HL-60 (cell line): ENCODE measurements at regions not wholly inside any gene's neighbourhood (a gene's known extent, or its start where the extent isn't known, plus 50 kb on each side); places are given as distances from the start of the nearest gene placed in this dataset.

Experiments
- DNase-seq, 2 experiments: peaks; one replicate each; pipeline ENCODE4 v3.0.0-alpha.2; 2010 to 2020; ENCODE audit warnings: low read depth in 1 of 2, low spot score in 1 of 2
- H3K27ac ChIP-seq: fragments of 250-450 bp; sonication (Bioruptor Pico); replicated peaks from 2 replicates; pipeline ENCODE4 v1.5.1; 2020; ENCODE audit warnings: mild to moderate bottlenecking, moderate library complexity
- H3K27me3 ChIP-seq: fragments of 250-450 bp; sonication (Bioruptor Pico); 2 replicates; pipeline ENCODE4 v1.5.1; 2021; ENCODE audit warnings: mild to moderate bottlenecking, moderate library complexity; ENCODE audit not compliant: insufficient read depth, poor library complexity, severe bottlenecking
- H3K4me3 ChIP-seq: replicated peaks from 2 replicates; pipeline ENCODE4 v1.5.1; 2011; ENCODE audit warnings: mild to moderate bottlenecking, control low read depth, low read length; ENCODE audit not compliant: insufficient read depth
- CTCF ChIP-seq: IDR thresholded peaks from one replicate; pipeline ENCODE4 v1.5.1; 2011; ENCODE audit warnings: low read length, control low read depth, inconsistent platforms; ENCODE audit not compliant: insufficient read depth
- GABPA ChIP-seq: IDR thresholded peaks from 2 replicates; pipeline ENCODE4 v1.6.1; 2012; ENCODE audit warnings: low read depth
- POLR2AphosphoS5 ChIP-seq: IDR thresholded peaks from 2 replicates; pipeline ENCODE4 v1.6.1; 2012; ENCODE audit warnings: low read depth
- REST ChIP-seq: IDR thresholded peaks from 2 replicates; pipeline ENCODE4 v1.6.1; 2012; ENCODE audit warnings: low read depth; ENCODE audit not compliant: insufficient replicate concordance
- SPI1 ChIP-seq: IDR thresholded peaks from 2 replicates; pipeline ENCODE4 v1.6.1; 2012; ENCODE audit warnings: low read depth, mild to moderate bottlenecking, borderline replicate concordance

GRCh38 chr1:209388358-209388757 lies 195.2 kb upstream of the CAMK1G start:
- no peak for DNase-seq
- TF ChIP-seq CTCF (no peak), POLR2AphosphoS5 (no peak), GABPA (no peak), REST (no peak), SPI1 (no peak)
- no peak overlapping the region for H3K27ac ChIP-seq

GRCh38 chr1:209389258-209389657 lies 194.3 kb upstream of the CAMK1G start:
- DNase-seq, result no peak
- no peak overlapping the region for H3K27ac ChIP-seq
- no peak overlapping the region for H3K4me3 ChIP-seq
- H3K27me3 ChIP-seq, result no peaks in the 10 kb centered on the region
- TF ChIP-seq SPI1 (no peak), POLR2AphosphoS5 (no peak), GABPA (no peak), CTCF (no peak), REST (no peak)

More at GRCh38 chr1:209388358-209388757, 195.2 kb upstream of the CAMK1G start:
- Histone ChIP-seq H3K4me3 (no peak overlapping the region), H3K27me3 (no peaks in the 10 kb centered on the region)

GRCh38 chr1:209389975-209390374 lies 193.5 kb upstream of the CAMK1G start:
- no peak for TF ChIP-seq POLR2AphosphoS5
- TF ChIP-seq GABPA, result no peak
- no peak for TF ChIP-seq SPI1
- TF ChIP-seq CTCF, result no peak
- no peak for TF ChIP-seq REST
- H3K27ac ChIP-seq, result no peak overlapping the region
- no peak for DNase-seq
- H3K4me3 ChIP-seq, result no peak overlapping the region
- no peaks in the 10 kb centered on the region for H3K27me3 ChIP-seq
